CD4-positive, alpha-beta T cell (primary cell): ENCODE measurements at regions not wholly inside any gene's neighbourhood (a gene's known extent, or its start where the extent isn't known, plus 50 kb on each side); places are given as distances from the start of the nearest gene placed in this dataset.

Source experiments
- ATAC-seq: fragments of 200-7000 bp; cut with Tn5 transposase; one replicate; pipeline ENCODE4 v1.10.0; 2022; ENCODE audit warnings: mild to moderate bottlenecking; ENCODE audit not compliant: poor library complexity
- CTCF ChIA-PET: fragments of 350-600 bp; sonication (Branson Sonifier 250); formaldehyde crosslinking; loops from one replicate; lab custom pipeline; 2021; ENCODE audit warnings: antibody characterized with exemption, inconsistent platforms; lab: Charles Lee
- POLR2A ChIA-PET: fragments of 350-600 bp; sonication (Branson Sonifier 250); formaldehyde crosslinking; loops from one replicate; lab custom pipeline; 2021; ENCODE audit warnings: antibody characterized with exemption, inconsistent platforms; lab: Charles Lee
- DNase-seq, 14 experiments: peaks; one replicate each; pipeline ENCODE4 v3.0.0-alpha.2; 2013 to 2020; ENCODE audit warnings: mixed read lengths in 2 of 14
- H3K27ac ChIP-seq, 2 donors: one replicate each; pipeline versions ENCODE4 v1.5.1 to v1.7.0; 2013; ENCODE audit warnings: low read length in 2 of 2, low read depth in 1 of 2, mild to moderate bottlenecking in 1 of 2
- H3K27me3 ChIP-seq, 2 experiments: 1 replicate in 1 of 2; 2 replicates in 1 of 2; pipeline versions ENCODE4 v1.6.1 to v1.7.0; 2013; ENCODE audit warnings: low read length in 2 of 2, control low read depth in 1 of 2, mild to moderate bottlenecking in 1 of 2, moderate library complexity in 1 of 2; ENCODE audit not compliant: insufficient read depth in 2 of 2, control insufficient read depth in 1 of 2
- H3K36me3 ChIP-seq: one replicate; pipeline ENCODE4 v1.6.1; 2013; ENCODE audit warnings: low read length, control low read depth; ENCODE audit not compliant: insufficient read depth
- H3K4me1 ChIP-seq: one replicate; pipeline ENCODE4 v1.6.1; 2013; ENCODE audit warnings: low read length, control low read depth; ENCODE audit not compliant: insufficient read depth
- H3K4me3 ChIP-seq: one replicate; pipeline ENCODE4 v1.5.1; 2013; ENCODE audit warnings: mild to moderate bottlenecking, low read length, moderate library complexity
- H3K9me3 ChIP-seq, 2 experiments: 1 replicate in 1 of 2; 2 replicates in 1 of 2; pipeline versions ENCODE4 v1.6.1 to v1.7.0; 2013; ENCODE audit warnings: low read length in 2 of 2, mild to moderate bottlenecking in 2 of 2, control low read depth in 1 of 2, moderate library complexity in 1 of 2; ENCODE audit not compliant: control insufficient read depth in 1 of 2, insufficient read depth in 1 of 2
- H3K27ac Mint-ChIP-seq: one replicate; pipeline ENCODE4 v1.8.0; 2020; ENCODE audit warnings: mixed read lengths
- H3K27me3 Mint-ChIP-seq: one replicate; pipeline ENCODE4 v1.8.0; 2021; ENCODE audit warnings: mixed read lengths
- H3K36me3 Mint-ChIP-seq: one replicate; pipeline ENCODE4 v1.8.0; 2021; ENCODE audit warnings: low read depth, mixed read lengths
- H3K4me1 Mint-ChIP-seq: one replicate; pipeline ENCODE4 v1.8.0; 2021; ENCODE audit warnings: low read depth, mixed read lengths
- H3K4me3 Mint-ChIP-seq: one replicate; pipeline ENCODE4 v1.8.0; 2020; ENCODE audit warnings: mild to moderate bottlenecking, mixed read lengths
- H3K9me3 Mint-ChIP-seq: one replicate; pipeline ENCODE4 v1.8.0; 2020; ENCODE audit warnings: mixed read lengths
- intact Hi-C, 2 experiments: fragments of 100-400 bp; cut with DNase I in 1 of 2; cut with micrococcal nuclease in 1 of 2; formaldehyde crosslinking; loops; one replicate each; pipeline versions ENCODE4 v1.15.1 to v1.9.0; 2023 to 2025; cut with DNase I, micrococcal nuclease
- TF ChIP-seq, protein P1 (sequence below): fragments of 200-600 bp; IDR thresholded peaks from one replicate; pipeline ENCODE4 v1.8.0; 2022; ENCODE audit warnings: antibody characterized with exemption, mild to moderate bottlenecking

DNA sequence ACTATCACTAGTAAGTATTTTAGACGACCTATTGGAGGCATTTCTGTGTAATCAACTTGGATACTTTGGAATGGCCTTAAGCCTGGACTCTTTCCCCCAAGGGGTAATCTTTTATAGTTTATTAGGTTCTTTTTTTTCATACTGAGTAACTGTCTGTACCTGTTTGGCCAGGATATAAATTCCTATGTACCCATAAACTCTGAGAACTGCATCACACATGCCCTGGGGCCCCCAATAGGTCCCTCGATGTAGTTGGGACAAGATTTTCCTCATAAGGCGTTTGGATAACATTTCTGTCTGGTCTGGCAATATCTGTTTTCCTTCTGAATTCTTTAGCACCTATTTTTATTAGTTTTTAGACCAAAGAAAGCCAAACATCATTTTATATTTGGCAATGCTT is 86.4 kb upstream of the WNT7A start:
- Mint-ChIP-seq H3K36me3 (peaks cover 6% of the 10 kb centered on the region), H3K27ac (no peak overlapping the region), H3K27me3 (peaks cover 73% of the 10 kb centered on the region), H3K4me1 (no peaks in the 10 kb centered on the region), H3K9me3 (peaks cover 12% of the 10 kb centered on the region), H3K4me3 (no peak overlapping the region)
- intact Hi-C loops, result no loop called here
- no peak overlapping the region for H3K4me3 ChIP-seq
- no peaks in the 10 kb centered on the region for H3K36me3 ChIP-seq
- ATAC-seq (no peak), DNase-seq (no peak)
- POLR2A ChIA-PET, result no interaction called here
- H3K27me3 ChIP-seq, result peaks cover 2 to 8% of the 10 kb centered on the region in 2 experiments
- CTCF ChIA-PET, result no interaction called here
- TF ChIP-seq, protein P1, sequence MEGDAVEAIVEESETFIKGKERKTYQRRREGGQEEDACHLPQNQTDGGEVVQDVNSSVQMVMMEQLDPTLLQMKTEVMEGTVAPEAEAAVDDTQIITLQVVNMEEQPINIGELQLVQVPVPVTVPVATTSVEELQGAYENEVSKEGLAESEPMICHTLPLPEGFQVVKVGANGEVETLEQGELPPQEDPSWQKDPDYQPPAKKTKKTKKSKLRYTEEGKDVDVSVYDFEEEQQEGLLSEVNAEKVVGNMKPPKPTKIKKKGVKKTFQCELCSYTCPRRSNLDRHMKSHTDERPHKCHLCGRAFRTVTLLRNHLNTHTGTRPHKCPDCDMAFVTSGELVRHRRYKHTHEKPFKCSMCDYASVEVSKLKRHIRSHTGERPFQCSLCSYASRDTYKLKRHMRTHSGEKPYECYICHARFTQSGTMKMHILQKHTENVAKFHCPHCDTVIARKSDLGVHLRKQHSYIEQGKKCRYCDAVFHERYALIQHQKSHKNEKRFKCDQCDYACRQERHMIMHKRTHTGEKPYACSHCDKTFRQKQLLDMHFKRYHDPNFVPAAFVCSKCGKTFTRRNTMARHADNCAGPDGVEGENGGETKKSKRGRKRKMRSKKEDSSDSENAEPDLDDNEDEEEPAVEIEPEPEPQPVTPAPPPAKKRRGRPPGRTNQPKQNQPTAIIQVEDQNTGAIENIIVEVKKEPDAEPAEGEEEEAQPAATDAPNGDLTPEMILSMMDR, result no peak
- no peaks in the 10 kb centered on the region for H3K9me3 ChIP-seq
- no peak overlapping the region for H3K27ac ChIP-seq
- H3K4me1 ChIP-seq, result no peaks in the 10 kb centered on the region

DNA sequence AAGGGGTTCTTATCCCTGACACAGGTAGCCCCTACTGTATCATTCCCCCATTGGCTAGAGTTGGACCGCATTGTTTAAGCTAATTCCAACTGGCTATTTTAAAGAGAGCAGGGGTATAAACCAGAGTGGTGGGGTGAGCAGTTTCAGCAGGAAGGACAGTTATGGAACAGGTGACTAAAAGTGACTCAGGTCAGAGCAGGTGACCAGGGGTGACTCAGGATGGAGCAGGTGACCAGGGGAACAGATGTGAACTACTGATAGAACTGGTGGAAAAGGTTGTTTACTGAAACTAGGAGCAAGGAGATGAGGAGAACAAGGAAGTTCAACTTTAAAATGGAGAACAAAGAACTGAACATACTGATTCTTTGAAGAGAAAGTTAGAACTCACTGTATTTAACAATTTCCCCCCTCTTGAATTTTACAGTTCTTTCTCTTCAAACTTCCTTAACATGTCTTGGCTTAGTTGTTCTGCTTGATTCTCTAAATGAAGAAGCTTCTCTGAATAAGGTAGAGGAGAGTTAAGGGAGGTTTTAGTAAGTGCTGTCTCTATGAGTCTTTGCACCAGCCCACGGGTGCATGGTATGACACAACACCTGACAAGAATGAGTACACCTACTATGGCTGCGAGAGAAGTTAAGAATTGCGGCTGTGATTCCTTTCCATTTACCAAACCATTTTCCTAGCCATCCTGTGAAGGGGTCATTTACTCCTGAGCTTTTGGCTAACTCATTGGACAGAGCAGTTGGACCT is 83.4 kb upstream of the WNT7A start:
- Mint-ChIP-seq H3K27me3 (peaks cover 68% of the 10 kb centered on the region), H3K27ac (no peak overlapping the region), H3K9me3 (peaks cover 2% of the 10 kb centered on the region), H3K4me1 (no peaks in the 10 kb centered on the region), H3K36me3 (no peaks in the 10 kb centered on the region), H3K4me3 (no peak overlapping the region)
- H3K4me1 ChIP-seq, result no peaks in the 10 kb centered on the region
- no peaks in the 10 kb centered on the region for H3K36me3 ChIP-seq
- H3K9me3 ChIP-seq, result peaks cover 0 to 3% of the 10 kb centered on the region in 2 experiments
- H3K27me3 ChIP-seq, result peaks cover 0 to 8% of the 10 kb centered on the region in 2 experiments
- TF ChIP-seq, protein P1, result no peak
- intact Hi-C loops, result no loop called here
- DNase-seq (no peak), ATAC-seq (no peak)
- H3K4me3 ChIP-seq, result no peak overlapping the region
- ChIA-PET POLR2A (no interaction called here), CTCF (no interaction called here)
- H3K27ac ChIP-seq, result no peak overlapping the region

DNA sequence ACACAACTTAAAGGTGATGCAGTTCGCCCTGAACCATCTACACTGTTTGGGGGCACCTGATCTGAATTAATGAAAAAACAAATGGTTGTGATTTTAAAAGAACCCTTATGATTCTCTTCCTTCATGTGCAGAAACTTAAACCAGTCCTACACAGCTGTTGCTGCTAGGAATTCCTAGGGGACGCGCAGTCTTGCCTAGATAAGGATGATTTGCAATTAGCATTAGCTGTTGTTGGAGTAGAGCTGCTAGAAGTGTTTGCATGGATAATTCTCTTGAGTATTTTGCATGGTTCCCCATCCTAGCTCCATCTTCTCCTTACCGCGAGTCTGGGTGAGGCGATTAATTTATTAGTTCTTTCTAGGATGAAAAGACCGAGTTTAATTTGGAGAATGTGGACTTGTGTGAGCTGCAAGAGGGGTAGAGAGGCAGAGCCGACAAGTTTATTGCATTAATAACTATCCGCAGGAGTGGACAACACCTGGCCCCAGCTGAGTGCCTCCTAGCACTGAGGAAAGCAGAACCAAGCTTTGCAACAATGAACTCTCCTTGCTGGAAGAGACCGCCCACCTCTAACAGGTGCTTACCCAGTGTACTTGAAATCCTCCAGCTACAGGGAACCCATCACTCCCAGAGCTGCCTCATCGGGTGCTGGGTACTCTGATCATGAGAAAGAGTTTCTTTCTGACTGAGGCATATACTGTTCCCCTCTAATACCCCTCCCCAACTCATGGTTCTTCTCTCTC is 75.0 kb upstream of the WNT7A start:
- DNase-seq (no peak), ATAC-seq (no peak)
- H3K9me3 Mint-ChIP-seq, result no peaks in the 10 kb centered on the region
- H3K27ac ChIP-seq, result no peak overlapping the region
- TF ChIP-seq, protein P1, result no peak
- H3K36me3 ChIP-seq, result no peaks in the 10 kb centered on the region
- no peaks in the 10 kb centered on the region for H3K4me1 Mint-ChIP-seq
- H3K36me3 Mint-ChIP-seq, result no peaks in the 10 kb centered on the region
- ChIA-PET POLR2A (no interaction called here), CTCF (no interaction called here)
- no peaks in the 10 kb centered on the region for H3K9me3 ChIP-seq
- peaks cover 2% of the 10 kb centered on the region in 2 experiments for H3K27me3 ChIP-seq
- intact Hi-C loops, result no loop called here
- H3K4me3 Mint-ChIP-seq, result no peak overlapping the region
- peaks cover 32% of the 10 kb centered on the region for H3K27me3 Mint-ChIP-seq
- no peaks in the 10 kb centered on the region for H3K4me1 ChIP-seq
- H3K4me3 ChIP-seq, result no peak overlapping the region
- no peak overlapping the region for H3K27ac Mint-ChIP-seq
